ENCODE measurements at regions not wholly inside any gene's neighbourhood (a gene's known extent, or its start where the extent isn't known, plus 50 kb on each side); places are given as distances from the start of the nearest gene placed in this dataset.

DNA sequence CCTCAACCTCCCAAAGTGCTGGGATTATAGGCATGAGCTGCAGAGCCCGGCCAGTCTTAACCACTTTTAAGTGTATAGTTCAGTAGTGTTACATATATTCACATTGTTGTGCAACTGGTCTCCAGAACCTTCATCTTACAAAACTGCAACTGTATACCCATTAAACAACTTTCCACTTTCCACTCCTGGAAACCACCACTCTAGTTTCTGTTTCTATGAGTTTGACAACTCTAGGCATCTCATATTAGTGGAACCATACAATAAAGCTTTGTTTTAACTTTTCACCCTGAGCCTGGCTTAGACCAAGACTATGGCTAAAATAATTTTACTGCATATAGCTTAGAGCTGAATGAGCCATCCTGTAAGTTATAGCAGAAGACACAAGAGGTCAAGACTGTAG is 108.0 kb upstream of the GOT2 start:
- no peak for TF ChIP-seq POLR2AphosphoS5 (IDR thresholded peaks at IDR 0.05)
- TF ChIP-seq, protein P1, sequence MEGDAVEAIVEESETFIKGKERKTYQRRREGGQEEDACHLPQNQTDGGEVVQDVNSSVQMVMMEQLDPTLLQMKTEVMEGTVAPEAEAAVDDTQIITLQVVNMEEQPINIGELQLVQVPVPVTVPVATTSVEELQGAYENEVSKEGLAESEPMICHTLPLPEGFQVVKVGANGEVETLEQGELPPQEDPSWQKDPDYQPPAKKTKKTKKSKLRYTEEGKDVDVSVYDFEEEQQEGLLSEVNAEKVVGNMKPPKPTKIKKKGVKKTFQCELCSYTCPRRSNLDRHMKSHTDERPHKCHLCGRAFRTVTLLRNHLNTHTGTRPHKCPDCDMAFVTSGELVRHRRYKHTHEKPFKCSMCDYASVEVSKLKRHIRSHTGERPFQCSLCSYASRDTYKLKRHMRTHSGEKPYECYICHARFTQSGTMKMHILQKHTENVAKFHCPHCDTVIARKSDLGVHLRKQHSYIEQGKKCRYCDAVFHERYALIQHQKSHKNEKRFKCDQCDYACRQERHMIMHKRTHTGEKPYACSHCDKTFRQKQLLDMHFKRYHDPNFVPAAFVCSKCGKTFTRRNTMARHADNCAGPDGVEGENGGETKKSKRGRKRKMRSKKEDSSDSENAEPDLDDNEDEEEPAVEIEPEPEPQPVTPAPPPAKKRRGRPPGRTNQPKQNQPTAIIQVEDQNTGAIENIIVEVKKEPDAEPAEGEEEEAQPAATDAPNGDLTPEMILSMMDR (IDR thresholded peaks at IDR 0.05; ENCODE audit: poor library complexity, severe bottlenecking), result no peak
- TF ChIP-seq, protein P2, sequence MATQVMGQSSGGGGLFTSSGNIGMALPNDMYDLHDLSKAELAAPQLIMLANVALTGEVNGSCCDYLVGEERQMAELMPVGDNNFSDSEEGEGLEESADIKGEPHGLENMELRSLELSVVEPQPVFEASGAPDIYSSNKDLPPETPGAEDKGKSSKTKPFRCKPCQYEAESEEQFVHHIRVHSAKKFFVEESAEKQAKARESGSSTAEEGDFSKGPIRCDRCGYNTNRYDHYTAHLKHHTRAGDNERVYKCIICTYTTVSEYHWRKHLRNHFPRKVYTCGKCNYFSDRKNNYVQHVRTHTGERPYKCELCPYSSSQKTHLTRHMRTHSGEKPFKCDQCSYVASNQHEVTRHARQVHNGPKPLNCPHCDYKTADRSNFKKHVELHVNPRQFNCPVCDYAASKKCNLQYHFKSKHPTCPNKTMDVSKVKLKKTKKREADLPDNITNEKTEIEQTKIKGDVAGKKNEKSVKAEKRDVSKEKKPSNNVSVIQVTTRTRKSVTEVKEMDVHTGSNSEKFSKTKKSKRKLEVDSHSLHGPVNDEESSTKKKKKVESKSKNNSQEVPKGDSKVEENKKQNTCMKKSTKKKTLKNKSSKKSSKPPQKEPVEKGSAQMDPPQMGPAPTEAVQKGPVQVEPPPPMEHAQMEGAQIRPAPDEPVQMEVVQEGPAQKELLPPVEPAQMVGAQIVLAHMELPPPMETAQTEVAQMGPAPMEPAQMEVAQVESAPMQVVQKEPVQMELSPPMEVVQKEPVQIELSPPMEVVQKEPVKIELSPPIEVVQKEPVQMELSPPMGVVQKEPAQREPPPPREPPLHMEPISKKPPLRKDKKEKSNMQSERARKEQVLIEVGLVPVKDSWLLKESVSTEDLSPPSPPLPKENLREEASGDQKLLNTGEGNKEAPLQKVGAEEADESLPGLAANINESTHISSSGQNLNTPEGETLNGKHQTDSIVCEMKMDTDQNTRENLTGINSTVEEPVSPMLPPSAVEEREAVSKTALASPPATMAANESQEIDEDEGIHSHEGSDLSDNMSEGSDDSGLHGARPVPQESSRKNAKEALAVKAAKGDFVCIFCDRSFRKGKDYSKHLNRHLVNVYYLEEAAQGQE (IDR thresholded peaks at IDR 0.05; ENCODE audit: borderline replicate concordance), result no peak
- no peak for TF ChIP-seq RAD21 (conservative IDR thresholded peaks at IDR 0.05)
- no peak for TF ChIP-seq EZH2 (IDR thresholded peaks at IDR 0.05; ENCODE audit: borderline replicate concordance, insufficient read depth, low read length, poor library complexity, severe bottlenecking)

Measured in neural cell (in vitro differentiated cells).